NT2/D1 (cell line): ENCODE measurements at regions not wholly inside any gene's neighbourhood (a gene's known extent, or its start where the extent isn't known, plus 50 kb on each side); places are given as distances from the start of the nearest gene placed in this dataset.
A peak's percentile ranks its signal among the peaks of the same experiment; 100 is the strongest.

ENCODE experiments used
- DNase-seq: peaks from one replicate; pipeline ENCODE4 v3.0.0-alpha.2; 2011; ENCODE audit warnings: low read depth, low spot score
- H3K27me3 ChIP-seq: 2 replicates; pipeline ENCODE4 v1.6.0; 2011; ENCODE audit warnings: mild to moderate bottlenecking; ENCODE audit not compliant: insufficient read length, insufficient read depth
- H3K36me3 ChIP-seq: 2 replicates; pipeline ENCODE4 v1.6.1; 2011; ENCODE audit warnings: mild to moderate bottlenecking, low read length, mixed read lengths; ENCODE audit not compliant: insufficient read depth, insufficient read length
- H3K4me1 ChIP-seq: 2 replicates; pipeline ENCODE4 v1.5.1; 2011; ENCODE audit not compliant: insufficient read depth, insufficient read length
- H3K4me3 ChIP-seq: 2 replicates; pipeline ENCODE4 v1.5.1; 2011; ENCODE audit warnings: low read depth; ENCODE audit not compliant: insufficient read length
- H3K9ac ChIP-seq: 2 replicates; pipeline ENCODE4 v1.6.0; 2011; ENCODE audit warnings: low read depth; ENCODE audit not compliant: insufficient read length
- H3K9me3 ChIP-seq: 2 replicates; pipeline ENCODE4 v1.5.1; 2011; ENCODE audit warnings: mild to moderate bottlenecking, low read length; ENCODE audit not compliant: insufficient read depth
- SUZ12 ChIP-seq: IDR thresholded peaks from 2 replicates; pipeline ENCODE4 v1.6.1; 2011; ENCODE audit not compliant: insufficient read length, insufficient read depth; ENCODE audit errors: extremely low read depth
- YY1 ChIP-seq: IDR thresholded peaks from 2 replicates; pipeline ENCODE4 v1.6.1; 2011; ENCODE audit not compliant: insufficient read length, insufficient read depth
- ZNF274 ChIP-seq: IDR thresholded peaks from 2 replicates; pipeline ENCODE4 v1.6.1; 2011; ENCODE audit warnings: mild to moderate bottlenecking, low read depth, low read length

DNA sequence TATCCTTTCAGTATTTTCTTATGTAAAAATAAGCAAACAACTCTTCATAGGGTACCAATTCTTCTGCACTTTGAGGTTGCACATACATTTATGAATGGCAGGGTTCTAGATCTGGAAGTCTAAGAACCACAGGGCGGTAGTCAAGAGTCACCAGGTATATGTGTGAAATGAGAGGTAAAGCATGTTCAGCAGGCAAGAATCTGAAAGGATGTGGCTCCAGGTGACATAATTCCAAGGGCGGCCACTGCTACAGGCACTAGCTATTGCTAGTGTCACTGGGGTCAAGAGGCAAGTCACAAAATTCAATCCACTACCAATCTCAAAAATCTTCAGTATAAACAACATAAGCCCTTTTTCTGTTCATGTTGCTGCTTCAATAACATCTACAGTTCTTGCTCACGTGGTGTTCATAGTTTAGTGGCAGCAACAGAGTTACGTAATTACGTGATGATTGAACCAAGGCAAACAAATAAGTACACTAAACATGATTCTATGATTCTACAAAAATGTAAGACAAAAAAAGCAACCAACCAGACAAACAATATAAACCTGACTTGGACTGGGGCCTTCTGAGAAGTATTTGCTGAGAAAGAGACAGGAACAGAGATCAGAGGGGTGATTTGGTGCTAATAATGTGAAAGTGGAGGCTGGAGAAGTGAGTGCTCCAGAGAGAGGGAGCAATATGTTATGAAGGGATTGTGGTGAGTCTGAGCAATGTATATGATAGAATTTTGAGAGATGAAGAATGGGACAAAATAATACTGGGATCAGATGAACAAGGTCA is 101.7 kb downstream of the NAA11 start:
- no peak overlapping the region for H3K4me3 ChIP-seq
- no peak for DNase-seq
- H3K27me3 ChIP-seq, result no peaks in the 10 kb centered on the region
- no peaks in the 10 kb centered on the region for H3K9me3 ChIP-seq
- H3K9ac ChIP-seq, result no peak overlapping the region
- TF ChIP-seq SUZ12 (no peak), YY1 (no peak), ZNF274 (no peak)
- no peaks in the 10 kb centered on the region for H3K4me1 ChIP-seq
- H3K36me3 ChIP-seq, result no peaks in the 10 kb centered on the region

DNA sequence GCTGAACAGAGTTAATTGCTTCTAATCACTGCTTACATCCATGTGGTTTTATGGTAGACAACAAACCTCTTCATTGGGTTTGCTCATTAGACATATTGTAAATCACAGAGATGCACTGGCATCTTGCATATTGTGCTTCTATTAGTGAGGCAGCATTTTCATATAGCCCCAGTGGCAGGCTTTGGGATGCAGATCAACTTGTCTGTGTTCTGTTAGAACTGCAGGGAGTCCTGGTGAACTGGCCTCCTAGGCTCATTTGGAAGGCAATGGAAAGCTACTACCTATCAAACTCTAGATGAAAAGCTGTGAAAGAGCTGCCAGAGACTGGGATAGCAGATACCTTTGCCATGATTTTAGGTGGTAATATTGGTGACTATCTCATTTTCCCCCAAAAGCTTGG is 108.8 kb downstream of the NAA11 start:
- Histone ChIP-seq H3K9ac (no peak overlapping the region), H3K4me1 (no peaks in the 10 kb centered on the region), H3K36me3 (no peaks in the 10 kb centered on the region)

DNA sequence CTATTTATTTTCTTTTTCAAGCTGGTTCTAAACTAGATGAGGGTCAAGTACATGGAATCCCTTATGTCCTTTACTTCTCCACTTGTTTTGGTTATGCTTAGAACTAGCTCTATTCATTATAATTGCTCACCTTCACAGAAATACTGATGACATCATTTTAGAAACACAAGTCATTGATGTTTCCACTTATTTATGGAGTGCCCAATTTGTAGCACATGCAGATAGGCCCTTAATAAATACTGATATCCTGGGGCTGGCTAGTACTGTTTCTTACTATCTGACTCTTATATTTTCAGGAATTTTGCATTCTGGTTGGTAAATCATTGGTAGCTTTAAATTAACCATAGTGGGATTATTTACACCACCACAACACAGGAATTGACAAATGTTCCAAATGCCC is 112.2 kb downstream of the NAA11 start:
- no peak for TF ChIP-seq YY1
- no peaks in the 10 kb centered on the region for H3K36me3 ChIP-seq
- no peak overlapping the region for H3K9ac ChIP-seq
- H3K9me3 ChIP-seq, result no peaks in the 10 kb centered on the region
- no peak for DNase-seq
- H3K4me3 ChIP-seq, result no peak overlapping the region
- H3K27me3 ChIP-seq, result no peaks in the 10 kb centered on the region
- H3K4me1 ChIP-seq, result no peaks in the 10 kb centered on the region

More for the DNA sequence above, 108.8 kb downstream of the NAA11 start:
- peak; percentile 35 for DNase-seq
- no peak for TF ChIP-seq YY1
- no peak for TF ChIP-seq SUZ12
- no peak for TF ChIP-seq ZNF274
- Histone ChIP-seq H3K27me3 (no peaks in the 10 kb centered on the region), H3K9me3 (no peaks in the 10 kb centered on the region), H3K4me3 (no peak overlapping the region)

DNA sequence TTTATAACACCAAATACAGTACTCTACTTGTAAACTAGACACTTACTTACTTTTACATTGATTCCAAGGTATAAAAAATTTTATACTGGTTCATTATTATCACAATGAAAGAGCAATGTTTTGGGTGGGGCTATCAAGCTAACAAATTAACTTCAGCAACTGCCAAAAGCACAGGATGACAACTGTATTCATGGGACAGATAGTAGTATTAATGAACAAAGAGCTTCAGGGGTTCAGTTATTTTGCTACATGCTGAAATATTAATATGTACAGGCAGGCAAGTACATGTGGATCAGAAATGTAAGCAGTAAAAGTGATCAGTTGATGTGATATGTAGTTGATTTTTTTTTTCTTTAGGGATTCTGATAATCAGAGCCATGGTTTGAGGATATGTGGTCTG is 112.9 kb downstream of the NAA11 start:
- no peak overlapping the region for H3K4me3 ChIP-seq
- H3K4me1 ChIP-seq, result no peaks in the 10 kb centered on the region
- H3K9me3 ChIP-seq, result no peaks in the 10 kb centered on the region
- no peak for DNase-seq
- TF ChIP-seq SUZ12, result no peak
- TF ChIP-seq ZNF274, result no peak
- TF ChIP-seq YY1, result no peak
- H3K36me3 ChIP-seq, result no peaks in the 10 kb centered on the region
- no peak overlapping the region for H3K9ac ChIP-seq
- no peaks in the 10 kb centered on the region for H3K27me3 ChIP-seq

DNA sequence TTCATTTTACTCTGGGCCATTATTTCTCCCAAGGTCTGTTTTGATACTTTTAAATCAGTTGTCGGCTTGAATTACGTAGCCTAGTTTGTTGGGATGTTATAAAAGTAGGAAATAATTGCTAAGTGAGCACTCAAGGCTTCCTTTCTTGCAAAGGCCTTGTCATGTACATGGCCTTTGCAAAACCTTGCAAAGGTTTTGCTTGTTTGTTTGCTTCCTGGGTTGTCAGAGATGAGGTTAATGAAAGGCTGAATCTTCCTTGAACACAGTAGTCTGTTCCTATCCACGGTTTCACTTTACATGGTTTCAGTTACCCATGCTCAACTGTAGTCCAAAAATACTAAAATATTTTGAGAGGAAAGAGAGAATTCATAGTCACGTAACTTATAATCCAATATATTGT is 113.5 kb downstream of the NAA11 start:
- DNase-seq, result no peak
- Histone ChIP-seq H3K4me3 (no peak overlapping the region), H3K4me1 (no peaks in the 10 kb centered on the region), H3K27me3 (no peaks in the 10 kb centered on the region), H3K9me3 (0 out of 2 replicates have a peak, but pooled peaks cover under 1% of the 10 kb centered on the region), H3K36me3 (no peaks in the 10 kb centered on the region), H3K9ac (no peak overlapping the region)
- TF ChIP-seq ZNF274 (no peak), SUZ12 (no peak), YY1 (no peak)

DNA sequence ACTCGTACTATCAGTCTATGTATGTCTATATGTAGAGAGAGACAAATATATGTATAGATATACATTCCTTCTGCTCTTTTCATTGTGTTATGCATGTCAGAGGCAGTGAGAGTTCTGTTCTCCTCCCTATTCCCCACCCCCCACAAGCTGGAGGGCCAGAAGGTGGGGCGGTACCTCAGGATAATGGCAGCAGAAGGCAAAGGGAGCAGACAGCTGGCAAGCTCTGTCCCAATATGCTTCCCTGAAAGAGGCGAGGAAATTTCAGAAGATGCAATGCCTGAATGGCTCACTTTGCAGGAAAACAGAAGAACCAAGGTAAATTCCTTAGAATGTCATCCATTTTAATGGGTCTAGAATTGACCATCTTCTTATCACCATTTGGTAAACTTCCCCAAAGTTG is 114.4 kb downstream of the NAA11 start:
- no peak for DNase-seq
- no peaks in the 10 kb centered on the region for H3K36me3 ChIP-seq
- H3K9me3 ChIP-seq, result 0 out of 2 replicates have a peak, but pooled peaks cover 9% of the 10 kb centered on the region
- H3K4me1 ChIP-seq, result no peaks in the 10 kb centered on the region
- no peak for TF ChIP-seq SUZ12
- TF ChIP-seq ZNF274, result no peak
- TF ChIP-seq YY1, result no peak
- H3K9ac ChIP-seq, result no peak overlapping the region
- H3K27me3 ChIP-seq, result no peaks in the 10 kb centered on the region
- H3K4me3 ChIP-seq, result no peak overlapping the region

DNA sequence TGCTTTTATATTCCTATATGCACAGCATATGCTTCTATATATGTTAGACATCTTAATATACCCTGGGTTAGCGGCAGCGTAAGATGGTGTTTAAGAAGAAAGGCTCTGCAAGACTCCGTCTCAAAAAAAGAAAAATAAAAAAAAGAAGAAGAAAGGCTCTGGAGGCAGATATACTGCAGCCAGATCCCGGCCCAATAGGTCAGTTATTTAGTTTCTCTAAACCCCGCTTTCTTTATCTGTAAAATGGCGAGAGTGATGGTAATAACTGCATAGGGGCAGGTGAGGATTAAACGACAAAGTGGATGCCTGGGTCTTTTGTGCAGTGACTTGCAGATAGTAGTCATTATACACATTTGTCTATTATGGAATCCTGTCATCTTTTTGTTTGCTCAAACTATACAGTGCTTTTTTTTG is 115.2 kb downstream of the NAA11 start:
- DNase-seq, result no peak
- H3K4me1 ChIP-seq, result no peaks in the 10 kb centered on the region
- no peak overlapping the region for H3K4me3 ChIP-seq
- TF ChIP-seq YY1 (no peak), SUZ12 (no peak), ZNF274 (no peak)
- no peaks in the 10 kb centered on the region for H3K36me3 ChIP-seq
- H3K27me3 ChIP-seq, result no peaks in the 10 kb centered on the region
- H3K9me3 ChIP-seq, result 0 out of 2 replicates have a peak, but pooled peaks cover 9% of the 10 kb centered on the region
- no peak overlapping the region for H3K9ac ChIP-seq
